Peyer's patch (tissue), 4 donors: ENCODE measurements at regions not wholly inside any gene's neighbourhood (a gene's known extent, or its start where the extent isn't known, plus 50 kb on each side); places are given as distances from the start of the nearest gene placed in this dataset.

ENCODE experiments used
- CTCF ChIP-seq, 6 experiments: fragments of 450-650 bp in 4 of 6; fragments of 200-600 bp in 2 of 6; sonication (generic) in 1 of 6; IDR thresholded peaks; one replicate each; pipeline ENCODE4 v1.5.1; 2017 to 2019; ENCODE audit warnings: antibody characterized with exemption in 6 of 6, mild to moderate bottlenecking in 3 of 6, moderate library complexity in 1 of 6
- POLR2A ChIP-seq, 2 donors: fragments of 450-650 bp; IDR thresholded peaks; one replicate each; pipeline ENCODE4 v1.5.1; 2017; ENCODE audit warnings: antibody characterized with exemption in 2 of 2, mild to moderate bottlenecking in 2 of 2, moderate library complexity in 2 of 2

- TF ChIP-seq CTCF (IDR thresholded peaks at IDR 0.05) (no peak), POLR2A (IDR thresholded peaks at IDR 0.05) (no peak)
Observed at GRCh38 chr6:40125680-40126394, 191.6 kb upstream of the MOCS1 start.
